Gastroesophageal sphincter (tissue), 3 donors: ENCODE measurements at regions not wholly inside any gene's neighbourhood (a gene's known extent, or its start where the extent isn't known, plus 50 kb on each side); places are given as distances from the start of the nearest gene placed in this dataset.

Source experiments
- POLR2A ChIP-seq, 2 donors: fragments of 450-650 bp; IDR thresholded peaks; one replicate each; pipeline ENCODE4 v1.6.1; 2017; ENCODE audit warnings: antibody characterized with exemption in 2 of 2, mild to moderate bottlenecking in 2 of 2, moderate library complexity in 1 of 2
- POLR2AphosphoS5 ChIP-seq: sonication (generic); formaldehyde crosslinking; IDR thresholded peaks from one replicate; pipeline ENCODE4 v1.6.1; 2017; ENCODE audit warnings: antibody characterized with exemption
- TF ChIP-seq, protein P1 (sequence below), 4 experiments: fragments of 200-600 bp in 2 of 4; fragments of 450-650 bp in 2 of 4; sonication (generic) in 1 of 4; IDR thresholded peaks; one replicate each; pipeline ENCODE4 v1.5.1; 2017 to 2019; ENCODE audit warnings: antibody characterized with exemption in 4 of 4, mild to moderate bottlenecking in 2 of 4, moderate library complexity in 2 of 4

DNA sequence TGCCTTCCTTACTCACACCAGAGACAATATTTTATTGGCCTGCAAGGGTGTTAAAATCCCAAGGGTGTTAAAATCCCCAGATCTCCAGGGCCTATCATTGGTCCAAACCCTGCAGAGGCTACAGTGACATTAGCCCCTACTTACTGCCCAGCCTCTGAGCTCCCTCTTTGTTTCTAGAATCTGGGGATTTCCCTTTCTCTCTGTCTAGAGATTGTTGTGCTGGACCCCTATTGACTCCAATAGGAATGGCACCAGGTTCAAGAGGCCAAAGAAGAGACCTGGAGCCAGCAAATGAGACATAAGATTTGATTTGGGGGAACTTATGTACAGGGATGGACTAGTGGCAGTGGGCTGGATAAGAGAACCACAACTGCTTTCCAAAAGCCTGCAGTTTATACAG, 53.3 kb upstream of the ZBED3 start:
- TF ChIP-seq, protein P1, sequence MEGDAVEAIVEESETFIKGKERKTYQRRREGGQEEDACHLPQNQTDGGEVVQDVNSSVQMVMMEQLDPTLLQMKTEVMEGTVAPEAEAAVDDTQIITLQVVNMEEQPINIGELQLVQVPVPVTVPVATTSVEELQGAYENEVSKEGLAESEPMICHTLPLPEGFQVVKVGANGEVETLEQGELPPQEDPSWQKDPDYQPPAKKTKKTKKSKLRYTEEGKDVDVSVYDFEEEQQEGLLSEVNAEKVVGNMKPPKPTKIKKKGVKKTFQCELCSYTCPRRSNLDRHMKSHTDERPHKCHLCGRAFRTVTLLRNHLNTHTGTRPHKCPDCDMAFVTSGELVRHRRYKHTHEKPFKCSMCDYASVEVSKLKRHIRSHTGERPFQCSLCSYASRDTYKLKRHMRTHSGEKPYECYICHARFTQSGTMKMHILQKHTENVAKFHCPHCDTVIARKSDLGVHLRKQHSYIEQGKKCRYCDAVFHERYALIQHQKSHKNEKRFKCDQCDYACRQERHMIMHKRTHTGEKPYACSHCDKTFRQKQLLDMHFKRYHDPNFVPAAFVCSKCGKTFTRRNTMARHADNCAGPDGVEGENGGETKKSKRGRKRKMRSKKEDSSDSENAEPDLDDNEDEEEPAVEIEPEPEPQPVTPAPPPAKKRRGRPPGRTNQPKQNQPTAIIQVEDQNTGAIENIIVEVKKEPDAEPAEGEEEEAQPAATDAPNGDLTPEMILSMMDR (IDR thresholded peaks at IDR 0.05): no peak
- TF ChIP-seq POLR2AphosphoS5: no peak
- no peak for TF ChIP-seq POLR2A (IDR thresholded peaks at IDR 0.05)
